Esophagus muscularis mucosa (tissue), 4 donors: ENCODE measurements at regions not wholly inside any gene's neighbourhood (a gene's known extent, or its start where the extent isn't known, plus 50 kb on each side); places are given as distances from the start of the nearest gene placed in this dataset.

Experiments
- DNase-seq: peaks from one replicate; pipeline ENCODE4 v3.0.0-alpha.2; 2017; ENCODE audit errors: extremely low spot score
- H3K27ac ChIP-seq, 4 donors: fragments of 200-600 bp; sonication (generic); replicated peaks in 1 of 4; 1 replicate in 3 of 4; 2 replicates in 1 of 4; pipeline ENCODE4 v1.5.1; 2016 to 2019; ENCODE audit warnings: mild to moderate bottlenecking in 1 of 4
- H3K27me3 ChIP-seq, 4 donors: fragments of 200-600 bp; sonication (generic); one replicate each; pipeline versions ENCODE4 v1.5.1 to v1.6.0; 2016 to 2019
- H3K36me3 ChIP-seq, 4 donors: fragments of 200-600 bp; sonication (generic); one replicate each; pipeline ENCODE4 v1.5.1; 2016 to 2019
- H3K4me1 ChIP-seq, 4 donors: fragments of 200-600 bp; sonication (generic); one replicate each; pipeline ENCODE4 v1.5.1; 2016 to 2019
- H3K4me3 ChIP-seq, 4 donors: fragments of 200-600 bp; sonication (generic); 1 replicate in 2 of 4; 2 replicates in 2 of 4; pipeline ENCODE4 v1.5.1; 2016 to 2019; ENCODE audit warnings: mild to moderate bottlenecking in 4 of 4, moderate library complexity in 1 of 4
- H3K9me3 ChIP-seq, 4 donors: fragments of 200-600 bp; sonication (generic); 1 replicate in 3 of 4; 2 replicates in 1 of 4; pipeline ENCODE4 v1.5.1; 2016 to 2019
- EP300 ChIP-seq: sonication (generic); formaldehyde crosslinking; IDR thresholded peaks from one replicate; pipeline ENCODE4 v1.6.1; 2017; ENCODE audit warnings: antibody characterized with exemption
- POLR2A ChIP-seq: fragments of 450-650 bp; IDR thresholded peaks from one replicate; pipeline ENCODE4 v1.6.1; 2017; ENCODE audit warnings: antibody characterized with exemption, moderate library complexity, mild to moderate bottlenecking, low read depth
- POLR2AphosphoS5 ChIP-seq, 2 donors: sonication (generic); formaldehyde crosslinking; IDR thresholded peaks; one replicate each; pipeline ENCODE4 v1.6.1; 2017; ENCODE audit warnings: antibody characterized with exemption in 2 of 2
- WGBS: methylation state at CpG from one replicate; pipeline ENCODE4 v1.1.5; 2018; 5-methylcytosine and 5-hydroxymethylcytosine counted together
- intact Hi-C: fragments of 100-400 bp; cut with DNase I; formaldehyde crosslinking; loops from one replicate; pipeline ENCODE4 v1.15.1; 2023
- TF ChIP-seq, protein P1 (sequence below), 3 experiments: fragments of 200-600 bp in 2 of 3; fragments of 450-650 bp in 1 of 3; sonication (generic) in 2 of 3; IDR thresholded peaks; one replicate each; pipeline ENCODE4 v1.5.1; 2017 to 2019; ENCODE audit warnings: antibody characterized with exemption in 3 of 3, mild to moderate bottlenecking in 2 of 3, moderate library complexity in 1 of 3

DNA sequence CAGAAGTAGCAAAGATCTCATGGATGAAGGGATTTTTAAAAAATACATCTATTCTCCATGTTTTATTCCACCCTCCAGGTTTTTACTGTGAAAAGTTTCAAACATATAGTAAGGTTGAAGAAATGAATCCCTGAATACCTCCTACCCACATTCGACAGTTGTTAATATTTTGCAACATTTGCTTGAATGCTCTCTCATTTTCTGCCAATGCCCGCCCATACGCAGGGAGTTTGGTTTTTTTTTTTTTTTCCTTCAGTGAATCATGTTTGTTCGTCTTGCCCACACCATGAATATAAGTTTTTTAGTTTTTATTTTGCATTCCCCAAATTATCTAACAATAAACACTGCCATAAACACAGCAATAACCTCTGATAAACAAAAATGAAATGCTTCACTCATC, 82.9 kb downstream of the MAP1LC3B2 start:
- TF ChIP-seq EP300 (no peak), POLR2A (no peak), POLR2AphosphoS5 (IDR thresholded peaks at IDR 0.05) (no peak)
- TF ChIP-seq, protein P1, sequence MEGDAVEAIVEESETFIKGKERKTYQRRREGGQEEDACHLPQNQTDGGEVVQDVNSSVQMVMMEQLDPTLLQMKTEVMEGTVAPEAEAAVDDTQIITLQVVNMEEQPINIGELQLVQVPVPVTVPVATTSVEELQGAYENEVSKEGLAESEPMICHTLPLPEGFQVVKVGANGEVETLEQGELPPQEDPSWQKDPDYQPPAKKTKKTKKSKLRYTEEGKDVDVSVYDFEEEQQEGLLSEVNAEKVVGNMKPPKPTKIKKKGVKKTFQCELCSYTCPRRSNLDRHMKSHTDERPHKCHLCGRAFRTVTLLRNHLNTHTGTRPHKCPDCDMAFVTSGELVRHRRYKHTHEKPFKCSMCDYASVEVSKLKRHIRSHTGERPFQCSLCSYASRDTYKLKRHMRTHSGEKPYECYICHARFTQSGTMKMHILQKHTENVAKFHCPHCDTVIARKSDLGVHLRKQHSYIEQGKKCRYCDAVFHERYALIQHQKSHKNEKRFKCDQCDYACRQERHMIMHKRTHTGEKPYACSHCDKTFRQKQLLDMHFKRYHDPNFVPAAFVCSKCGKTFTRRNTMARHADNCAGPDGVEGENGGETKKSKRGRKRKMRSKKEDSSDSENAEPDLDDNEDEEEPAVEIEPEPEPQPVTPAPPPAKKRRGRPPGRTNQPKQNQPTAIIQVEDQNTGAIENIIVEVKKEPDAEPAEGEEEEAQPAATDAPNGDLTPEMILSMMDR (IDR thresholded peaks at IDR 0.05), result no peak
- no peak for DNase-seq
- WGBS, result 76% methylated on average over 4 of the region's 4 CpGs
- no peaks in the 10 kb centered on the region for H3K9me3 ChIP-seq
- H3K27ac ChIP-seq, result no peak overlapping the region
- no peak overlapping the region for H3K4me3 ChIP-seq
- intact Hi-C loops, result no loop called here
- H3K4me1 ChIP-seq, result no peaks in the 10 kb centered on the region
- H3K27me3 ChIP-seq, result no peaks in the 10 kb centered on the region
- no peaks in the 10 kb centered on the region for H3K36me3 ChIP-seq

- intact Hi-C loops, result no loop called here
- TF ChIP-seq POLR2AphosphoS5 (IDR thresholded peaks at IDR 0.05) (no peak), POLR2A (no peak), EP300 (no peak)
- TF ChIP-seq, protein P1 (IDR thresholded peaks at IDR 0.05), result no peak
- WGBS, result 80% methylated on average over 1 of the region's 1 CpG
Measured at GRCh38 chr12:116640281-116640680, 81.1 kb downstream of the MAP1LC3B2 start.

DNA sequence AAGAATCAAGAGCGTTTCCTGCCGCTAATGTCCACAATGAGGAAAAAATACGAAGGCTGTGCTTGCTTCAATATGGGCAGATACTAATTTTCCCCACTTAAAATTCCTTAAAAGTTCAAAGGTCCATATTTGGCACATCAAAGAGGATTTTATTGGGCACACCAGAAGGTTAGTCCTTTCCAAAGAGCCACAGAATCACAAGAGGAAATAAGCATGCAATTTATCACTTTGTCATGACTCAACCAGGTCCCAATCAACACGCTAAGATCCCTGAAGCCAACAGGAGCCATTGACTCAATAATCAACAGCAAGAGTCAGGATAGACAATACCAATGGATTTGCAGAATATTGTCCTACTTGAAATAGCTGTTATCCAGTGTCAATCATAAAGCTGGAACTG, 80.6 kb downstream of the MAP1LC3B2 start:
- WGBS, result 86% methylated on average over 4 of the region's 4 CpGs
- Histone ChIP-seq H3K27ac (no peak overlapping the region), H3K27me3 (no peaks in the 10 kb centered on the region), H3K36me3 (no peaks in the 10 kb centered on the region), H3K4me1 (no peaks in the 10 kb centered on the region), H3K9me3 (no peaks in the 10 kb centered on the region), H3K4me3 (no peak overlapping the region)
- TF ChIP-seq POLR2A, result no peak
- no peak for TF ChIP-seq EP300
- TF ChIP-seq, protein P1 (IDR thresholded peaks at IDR 0.05), result no peak
- TF ChIP-seq POLR2AphosphoS5 (IDR thresholded peaks at IDR 0.05), result no peak
- intact Hi-C loops, result no loop called here
- DNase-seq, result no peak

More at GRCh38 chr12:116640281-116640680, 81.1 kb downstream of the MAP1LC3B2 start:
- H3K36me3 ChIP-seq, result no peaks in the 10 kb centered on the region
- no peaks in the 10 kb centered on the region for H3K27me3 ChIP-seq
- H3K27ac ChIP-seq, result no peak overlapping the region
- H3K4me1 ChIP-seq, result no peaks in the 10 kb centered on the region
- H3K4me3 ChIP-seq, result no peak overlapping the region
- DNase-seq, result no peak
- no peaks in the 10 kb centered on the region for H3K9me3 ChIP-seq

DNA sequence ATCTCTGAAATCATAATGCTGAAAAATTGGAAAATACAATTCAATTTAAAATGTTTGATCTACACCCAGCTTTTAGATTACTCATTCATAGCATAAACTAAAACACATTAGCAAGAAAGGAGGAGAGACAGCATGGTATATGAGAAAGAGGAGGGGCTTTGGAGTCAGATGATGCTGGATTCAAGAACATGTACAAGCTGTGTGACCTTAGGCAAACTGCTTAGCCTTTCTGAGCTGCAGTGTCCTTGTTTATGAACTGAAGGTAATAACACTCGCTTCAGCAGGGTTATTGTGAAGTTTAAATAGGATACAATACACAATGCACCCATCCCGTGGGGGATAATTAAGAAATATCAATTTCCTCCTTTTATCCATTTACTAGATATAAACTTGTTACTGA, 79.2 kb downstream of the MAP1LC3B2 start:
- no peaks in the 10 kb centered on the region for H3K27me3 ChIP-seq
- TF ChIP-seq EP300 (no peak), POLR2AphosphoS5 (IDR thresholded peaks at IDR 0.05) (no peak), POLR2A (no peak)
- TF ChIP-seq, protein P1 (IDR thresholded peaks at IDR 0.05), result no peak
- H3K4me1 ChIP-seq, result no peaks in the 10 kb centered on the region
- no peaks in the 10 kb centered on the region for H3K36me3 ChIP-seq
- no peak overlapping the region for H3K4me3 ChIP-seq
- no peak overlapping the region for H3K27ac ChIP-seq
- no peak for DNase-seq
- H3K9me3 ChIP-seq, result no peaks in the 10 kb centered on the region
- intact Hi-C loops, result no loop called here
- WGBS, result 76% methylated on average over 2 of the region's 2 CpGs

GRCh38 chr12:116637589-116638150, 78.5 kb downstream of the MAP1LC3B2 start:
- no peaks in the 10 kb centered on the region for H3K4me1 ChIP-seq
- no peaks in the 10 kb centered on the region for H3K36me3 ChIP-seq
- WGBS, result 54% methylated on average over 6 of the region's 6 CpGs
- no peak overlapping the region for H3K4me3 ChIP-seq
- no peak overlapping the region for H3K27ac ChIP-seq
- TF ChIP-seq POLR2A (no peak), EP300 (no peak)
- TF ChIP-seq, protein P1 (IDR thresholded peaks at IDR 0.05), result no peak
- intact Hi-C loops, result no loop called here
- DNase-seq, result no peak
- no peaks in the 10 kb centered on the region for H3K9me3 ChIP-seq
- no peaks in the 10 kb centered on the region for H3K27me3 ChIP-seq
